HCT116 (cell line): ENCODE measurements at regions not wholly inside any gene's neighbourhood (a gene's known extent, or its start where the extent isn't known, plus 50 kb on each side); places are given as distances from the start of the nearest gene placed in this dataset.
A peak's percentile ranks its signal among the peaks of the same experiment; 100 is the strongest.

Experiments
- ATAC-seq: fragments of 200-7000 bp; cut with Tn5 transposase; 2 replicates; pipeline ENCODE4 v1.9.1; 2020; ENCODE audit warnings: mild to moderate bottlenecking, moderate library complexity
- BruUV-seq: library from RNA; stranded (reverse); fragments of 400-500 nt; replicated peaks from 2 replicates; lab custom pipeline; 2021; lab: Mats Ljungman, UMichigan
- CTCF ChIA-PET: fragments of 300-600 bp; sonication (Branson Sonifier 250); formaldehyde crosslinking; loops from one replicate; lab custom pipeline; 2021; ENCODE audit warnings: antibody characterized with exemption; lab: Charles Lee
- POLR2A ChIA-PET: fragments of 300-600, 350-600 bp; sonication (Branson Sonifier 250); formaldehyde crosslinking; loops from one replicate; lab custom pipeline; 2021; ENCODE audit warnings: antibody characterized with exemption; lab: Charles Lee
- RAD21 ChIA-PET, 2 experiments: fragments of 300-600 bp; sonication (Branson Sonifier 250); formaldehyde crosslinking; loops; one replicate each; lab custom pipeline; 2023; ENCODE audit warnings: low total read pairs in 2 of 2; ENCODE audit not compliant: uncharacterized antibody in 2 of 2, unreplicated experiment in 2 of 2, low non-redundant PET in 1 of 2; lab: Charles Lee
- DNase-seq: peaks from one replicate; pipeline ENCODE4 v3.0.0-alpha.2; 2010; ENCODE audit warnings: low read depth, low spot score
- H2AFZ ChIP-seq: fragments of 200-600 bp; shearing (Covaris generic), sonication (generic); 2 replicates; pipeline ENCODE4 v1.6.1; 2017; ENCODE audit warnings: low read depth, mixed run types, mixed read lengths, antibody characterized with exemption, low read length; ENCODE audit not compliant: poor library complexity, severe bottlenecking
- H3K27ac ChIP-seq: 2 replicates; pipeline ENCODE4 v1.5.1; 2012; ENCODE audit warnings: low read depth, low read length
- H3K27me3 ChIP-seq: fragments of 200-600 bp; sonication (generic); 2 replicates; pipeline ENCODE4 v1.6.1; 2016; ENCODE audit warnings: mixed run types, low read length, mixed read lengths; ENCODE audit not compliant: insufficient read depth
- H3K36me3 ChIP-seq, 2 experiments: fragments of 200-500 bp in 1 of 2; fragments of 200-600 bp in 1 of 2; sonication (Bioruptor generic) in 1 of 2; sonication (generic) in 1 of 2; 2 replicates each; pipeline versions ENCODE4 v1.5.1 to v1.6.1; 2014 to 2016; ENCODE audit warnings: low read length in 2 of 2, inconsistent platforms in 1 of 2, mixed read lengths in 1 of 2, mixed run types in 1 of 2; ENCODE audit not compliant: insufficient read depth in 2 of 2, control insufficient read depth in 1 of 2
- H3K4me1 ChIP-seq, 2 experiments: fragments of 200-600 bp in 1 of 2; sonication (generic) in 1 of 2; 2 replicates each; pipeline versions ENCODE4 v1.5.1 to v1.6.1; 2012 to 2017; ENCODE audit warnings: low read length in 2 of 2, inconsistent platforms in 1 of 2, mild to moderate bottlenecking in 1 of 2, mixed read lengths in 1 of 2, mixed run types in 1 of 2, moderate library complexity in 1 of 2; ENCODE audit not compliant: insufficient read depth in 2 of 2, control insufficient read depth in 1 of 2
- H3K4me2 ChIP-seq: fragments of 200-600 bp; sonication (generic); 2 replicates; pipeline ENCODE4 v1.6.1; 2017; ENCODE audit warnings: mixed run types, low read length, mixed read lengths
- H3K4me3 ChIP-seq, 2 experiments: fragments of 200-600 bp in 1 of 2; sonication (generic) in 1 of 2; replicated peaks in 1 of 2; 2 replicates each; pipeline ENCODE4 v1.5.1; 2011 to 2016; ENCODE audit warnings: low read length in 2 of 2, control low read depth in 1 of 2, low read depth in 1 of 2, mild to moderate bottlenecking in 1 of 2, mixed read lengths in 1 of 2, mixed run types in 1 of 2
- H3K79me2 ChIP-seq: fragments of 200-600 bp; sonication (generic); 2 replicates; pipeline ENCODE4 v1.6.1; 2017; ENCODE audit warnings: mild to moderate bottlenecking, mixed run types, low read length, moderate library complexity, mixed read lengths; ENCODE audit not compliant: insufficient read depth
- H3K9ac ChIP-seq: fragments of 200-600 bp; sonication (generic); 2 replicates; pipeline ENCODE4 v1.6.1; 2016; ENCODE audit warnings: low read length, mixed read lengths
- H3K9me2 ChIP-seq: fragments of 200-600 bp; sonication (generic), shearing (Covaris generic); 2 replicates; pipeline ENCODE4 v1.6.1; 2017; ENCODE audit warnings: mixed run types, mild to moderate bottlenecking, moderate library complexity; ENCODE audit not compliant: insufficient read depth
- H3K9me3 ChIP-seq, 2 experiments: fragments of 200-500 bp in 1 of 2; fragments of 200-600 bp in 1 of 2; sonication (Bioruptor generic) in 1 of 2; sonication (generic) in 1 of 2; 2 replicates each; pipeline ENCODE4 v1.6.1; 2014 to 2017; ENCODE audit warnings: low read length in 2 of 2, mixed read lengths in 2 of 2, inconsistent platforms in 1 of 2, low read depth in 1 of 2, mild to moderate bottlenecking in 1 of 2, mixed run types in 1 of 2, moderate library complexity in 1 of 2; ENCODE audit not compliant: control insufficient read depth in 1 of 2, insufficient read depth in 1 of 2
- H4K20me1 ChIP-seq: fragments of 200-600 bp; sonication (generic), shearing (Covaris generic); 2 replicates; pipeline ENCODE4 v1.6.1; 2017; ENCODE audit warnings: mixed run types, mild to moderate bottlenecking, moderate library complexity; ENCODE audit not compliant: insufficient read depth
- CBX3 ChIP-seq: IDR thresholded peaks from 2 replicates; pipeline ENCODE4 v1.6.1; 2012; ENCODE audit warnings: low read depth
- CEBPB ChIP-seq: IDR thresholded peaks from 2 replicates; pipeline ENCODE4 v1.6.1; 2012; ENCODE audit warnings: low read depth
- CTCF ChIP-seq, 3 experiments: fragments of 200-600 bp in 1 of 3; sonication (generic) in 1 of 3; IDR thresholded peaks in 2 of 3; conservative IDR thresholded peaks in 1 of 3; 2 replicates each; pipeline ENCODE4 v1.5.1; 2012 to 2017; ENCODE audit warnings: low read depth in 2 of 3, low read length in 2 of 3, antibody characterized with exemption in 1 of 3, borderline replicate concordance in 1 of 3, control low read depth in 1 of 3, mild to moderate bottlenecking in 1 of 3, mixed read lengths in 1 of 3, mixed run types in 1 of 3, moderate library complexity in 1 of 3; ENCODE audit not compliant: insufficient read depth in 1 of 3
- EGR1 ChIP-seq: IDR thresholded peaks from 2 replicates; pipeline ENCODE4 v1.6.1; 2012; ENCODE audit warnings: low read depth
- EZH2phosphoT487 ChIP-seq: fragments of 200-600 bp; IDR thresholded peaks from 2 replicates; pipeline ENCODE4 v1.6.1; 2018; ENCODE audit warnings: antibody characterized with exemption, borderline replicate concordance
- FOSL1 ChIP-seq: IDR thresholded peaks from 2 replicates; pipeline ENCODE4 v1.6.1; 2012; ENCODE audit warnings: low read depth
- POLR2A ChIP-seq: IDR thresholded peaks from 2 replicates; pipeline ENCODE4 v1.7.0; 2011; ENCODE audit warnings: borderline replicate concordance; ENCODE audit not compliant: insufficient read depth, insufficient read length; ENCODE audit errors: extremely low read depth
- POLR2AphosphoS5 ChIP-seq: IDR thresholded peaks from 2 replicates; pipeline ENCODE4 v1.6.1; 2011; ENCODE audit warnings: mild to moderate bottlenecking, low read depth, low read length, moderate library complexity
- RAD21 ChIP-seq: IDR thresholded peaks from 2 replicates; pipeline ENCODE4 v1.6.1; 2012; ENCODE audit warnings: low read depth, mild to moderate bottlenecking
- REST ChIP-seq: IDR thresholded peaks from 2 replicates; pipeline ENCODE4 v1.6.1; 2012; ENCODE audit warnings: low read depth
- SRF ChIP-seq: IDR thresholded peaks from 2 replicates; pipeline ENCODE4 v1.6.1; 2012; ENCODE audit warnings: low read depth
- TCF7L2 ChIP-seq: IDR thresholded peaks from 2 replicates; pipeline ENCODE4 v1.7.0; 2011; ENCODE audit warnings: borderline replicate concordance, inconsistent platforms; ENCODE audit not compliant: insufficient read depth, insufficient read length; ENCODE audit errors: extremely low read depth
- intact Hi-C: fragments of 100-400 bp; cut with micrococcal nuclease; formaldehyde crosslinking; loops from 2 replicates; pipeline ENCODE4 v1.10.0; 2022
- TF ChIP-seq, protein P1 (sequence below): IDR thresholded peaks from 2 replicates; pipeline ENCODE4 v1.6.1; 2011; ENCODE audit warnings: mild to moderate bottlenecking, low read length, moderate library complexity; ENCODE audit not compliant: insufficient replicate concordance; ENCODE audit errors: extremely low read depth

- RAD21 ChIA-PET: no interaction called here
- Histone ChIP-seq H3K9me2 (no peaks in the 10 kb centered on the region), H3K9ac (no peak overlapping the region), H4K20me1 (no peaks in the 10 kb centered on the region), H2AFZ (no peak overlapping the region), H3K36me3 (no peaks in the 10 kb centered on the region), H3K27ac (no peak overlapping the region), H3K4me2 (no peak overlapping the region), H3K79me2 (no peaks in the 10 kb centered on the region), H3K27me3 (peaks cover 7% of the 10 kb centered on the region; the same call in 1 of the 2 replicates), H3K4me3 (no peak overlapping the region), H3K9me3 (no peaks in the 10 kb centered on the region), H3K4me1 (peaks cover 0 to 11% of the 10 kb centered on the region in 2 experiments; a peak in 3 of 4 replicates)
- TF ChIP-seq POLR2A: no peak
- no peak for TF ChIP-seq RAD21
- TF ChIP-seq SRF: no peak
- ATAC-seq (no peak), DNase-seq (no peak)
- CTCF ChIA-PET: no interaction called here
- BruUV-seq: no TSS peak
- intact Hi-C loops: no loop called here
- POLR2A ChIA-PET: no interaction called here
These were observed 99.1 kb upstream of the DISP3 start for GRCh38 chr1:11379851-11380250.

GRCh38 chr1:11380500-11380899 lies 98.5 kb upstream of the DISP3 start:
- ChIA-PET RAD21 (no interaction called here), POLR2A (no interaction called here), CTCF (no interaction called here)
- Histone ChIP-seq H3K4me1 (peaks cover 0 to 11% of the 10 kb centered on the region in 2 experiments; a peak in 3 of 4 replicates), H3K9ac (no peak overlapping the region), H3K36me3 (no peaks in the 10 kb centered on the region), H3K9me3 (no peaks in the 10 kb centered on the region), H3K4me3 (no peak overlapping the region), H3K9me2 (no peaks in the 10 kb centered on the region), H4K20me1 (no peaks in the 10 kb centered on the region), H3K27me3 (peaks cover 7% of the 10 kb centered on the region; the same call in 1 of the 2 replicates), H3K4me2 (no peak overlapping the region), H3K27ac (no peak overlapping the region), H3K79me2 (no peaks in the 10 kb centered on the region), H2AFZ (no peak overlapping the region)
- intact Hi-C loops: no loop called here
- no peak for DNase-seq
- no TSS peak for BruUV-seq
- peak; percentile 55; the same call in 1 of the 2 replicates for ATAC-seq
- TF ChIP-seq CBX3: no peak
- TF ChIP-seq FOSL1: no peak
- no peak for TF ChIP-seq REST
- TF ChIP-seq RAD21: no peak
- TF ChIP-seq EGR1: no peak
- TF ChIP-seq EZH2phosphoT487: no peak
- TF ChIP-seq CEBPB: no peak
- TF ChIP-seq TCF7L2: no peak
- TF ChIP-seq, protein P1, sequence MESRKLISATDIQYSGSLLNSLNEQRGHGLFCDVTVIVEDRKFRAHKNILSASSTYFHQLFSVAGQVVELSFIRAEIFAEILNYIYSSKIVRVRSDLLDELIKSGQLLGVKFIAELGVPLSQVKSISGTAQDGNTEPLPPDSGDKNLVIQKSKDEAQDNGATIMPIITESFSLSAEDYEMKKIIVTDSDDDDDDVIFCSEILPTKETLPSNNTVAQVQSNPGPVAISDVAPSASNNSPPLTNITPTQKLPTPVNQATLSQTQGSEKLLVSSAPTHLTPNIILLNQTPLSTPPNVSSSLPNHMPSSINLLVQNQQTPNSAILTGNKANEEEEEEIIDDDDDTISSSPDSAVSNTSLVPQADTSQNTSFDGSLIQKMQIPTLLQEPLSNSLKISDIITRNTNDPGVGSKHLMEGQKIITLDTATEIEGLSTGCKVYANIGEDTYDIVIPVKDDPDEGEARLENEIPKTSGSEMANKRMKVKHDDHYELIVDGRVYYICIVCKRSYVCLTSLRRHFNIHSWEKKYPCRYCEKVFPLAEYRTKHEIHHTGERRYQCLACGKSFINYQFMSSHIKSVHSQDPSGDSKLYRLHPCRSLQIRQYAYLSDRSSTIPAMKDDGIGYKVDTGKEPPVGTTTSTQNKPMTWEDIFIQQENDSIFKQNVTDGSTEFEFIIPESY: no peak
- no peak for TF ChIP-seq CTCF (IDR thresholded peaks at IDR 0.05 in 2 of 3, conservative IDR thresholded peaks at IDR 0.05 in 1 of 3; ENCODE audit: borderline replicate concordance in 1 of 3, insufficient read depth in 1 of 3, low read depth in 2 of 3, low read length in 2 of 3)
- no peak for TF ChIP-seq POLR2AphosphoS5
